Neuronal stem cell (in vitro differentiated cells): ENCODE measurements at regions not wholly inside any gene's neighbourhood (a gene's known extent, or its start where the extent isn't known, plus 50 kb on each side); places are given as distances from the start of the nearest gene placed in this dataset.

ENCODE experiments used
- DNase-seq: peaks from one replicate; pipeline ENCODE4 v3.0.0-alpha.2; 2013; ENCODE audit warnings: low spot score
- H2AFZ ChIP-seq: one replicate; pipeline ENCODE4 v1.6.1; 2013; ENCODE audit warnings: mild to moderate bottlenecking, low read length, inconsistent platforms
- H2AK5ac ChIP-seq: 2 replicates; pipeline ENCODE4 v1.6.1; 2013; ENCODE audit warnings: low read depth, mild to moderate bottlenecking, inconsistent platforms, low read length, moderate library complexity, mixed read lengths
- H2BK120ac ChIP-seq: 2 replicates; pipeline ENCODE4 v1.6.1; 2013; ENCODE audit warnings: low read depth, mild to moderate bottlenecking, inconsistent platforms, low read length, moderate library complexity, mixed read lengths
- H2BK12ac ChIP-seq: one replicate; pipeline ENCODE4 v1.6.1; 2013; ENCODE audit warnings: low read length, inconsistent platforms
- H2BK15ac ChIP-seq: 2 replicates; pipeline ENCODE4 v1.6.1; 2013; ENCODE audit warnings: mild to moderate bottlenecking, low read length, inconsistent platforms, mixed read lengths
- H2BK5ac ChIP-seq: one replicate; pipeline ENCODE4 v1.6.1; 2013; ENCODE audit warnings: inconsistent platforms, mild to moderate bottlenecking, low read length, moderate library complexity
- H3K14ac ChIP-seq: one replicate; pipeline ENCODE4 v1.6.1; 2013; ENCODE audit warnings: low read length, inconsistent platforms
- H3K18ac ChIP-seq: 2 replicates; pipeline ENCODE4 v1.6.1; 2013; ENCODE audit warnings: low read length, inconsistent platforms
- H3K23ac ChIP-seq: 2 replicates; pipeline ENCODE4 v1.6.1; 2013; ENCODE audit warnings: low read depth, mild to moderate bottlenecking, mixed read lengths, low read length, inconsistent platforms; ENCODE audit not compliant: poor library complexity
- H3K27ac ChIP-seq: replicated peaks from 3 replicates; pipeline ENCODE4 v1.5.1; 2013; ENCODE audit warnings: low read length, inconsistent platforms
- H3K27me3 ChIP-seq, 3 experiments: 2 replicates each; pipeline ENCODE4 v1.6.1; 2013; ENCODE audit warnings: low read length in 3 of 3, mild to moderate bottlenecking in 2 of 3, inconsistent platforms in 1 of 3, low read depth in 1 of 3, mixed read lengths in 1 of 3, moderate library complexity in 1 of 3; ENCODE audit not compliant: control insufficient read depth in 3 of 3, insufficient read depth in 3 of 3
- H3K36me3 ChIP-seq, 2 donors: replicated peaks in 1 of 2; 2 replicates each; pipeline ENCODE4 v1.6.1; 2013; ENCODE audit warnings: low read length in 2 of 2; ENCODE audit not compliant: control insufficient read depth in 2 of 2, insufficient read depth in 2 of 2
- H3K4ac ChIP-seq: 2 replicates; pipeline ENCODE4 v1.6.1; 2013; ENCODE audit warnings: inconsistent platforms, mild to moderate bottlenecking, low read length, moderate library complexity
- H3K4me1 ChIP-seq, 2 donors: 1 replicate in 1 of 2; 2 replicates in 1 of 2; pipeline ENCODE4 v1.6.1; 2013; ENCODE audit warnings: low read length in 2 of 2, low read depth in 1 of 2; ENCODE audit not compliant: control insufficient read depth in 2 of 2, insufficient read depth in 1 of 2
- H3K4me2 ChIP-seq: one replicate; pipeline ENCODE4 v1.6.1; 2013; ENCODE audit warnings: mild to moderate bottlenecking, low read length, inconsistent platforms; ENCODE audit not compliant: insufficient read depth, poor library complexity, severe bottlenecking
- H3K4me3 ChIP-seq, 2 donors: 2 replicates each; pipeline ENCODE4 v1.5.1; 2013; ENCODE audit warnings: low read length in 2 of 2, mild to moderate bottlenecking in 2 of 2, inconsistent platforms in 1 of 2, moderate library complexity in 1 of 2
- H3K79me1 ChIP-seq: one replicate; pipeline ENCODE4 v1.6.1; 2013; ENCODE audit warnings: low read depth, mild to moderate bottlenecking, inconsistent platforms, low read length, moderate library complexity
- H3K9ac ChIP-seq: one replicate; pipeline ENCODE4 v1.6.1; 2013; ENCODE audit warnings: mild to moderate bottlenecking, low read depth, low read length, inconsistent platforms; ENCODE audit not compliant: poor library complexity
- H3K9me3 ChIP-seq, 2 donors: replicated peaks in 1 of 2; 2 replicates each; pipeline versions ENCODE3 to v1.6.1; 2013; ENCODE audit warnings: low read length in 2 of 2, mild to moderate bottlenecking in 2 of 2, inconsistent platforms in 1 of 2, low read depth in 1 of 2, mixed read lengths in 1 of 2, moderate library complexity in 1 of 2; ENCODE audit not compliant: control insufficient read depth in 2 of 2, insufficient read depth in 1 of 2
- H4K8ac ChIP-seq: one replicate; pipeline ENCODE4 v1.6.1; 2013; ENCODE audit warnings: low read depth, mild to moderate bottlenecking, inconsistent platforms, low read length, moderate library complexity
- H4K91ac ChIP-seq: one replicate; pipeline ENCODE4 v1.6.1; 2013; ENCODE audit warnings: low read length, low read depth, mild to moderate bottlenecking, inconsistent platforms; ENCODE audit not compliant: poor library complexity
- WGBS, 2 donors: extraction: QIAGEN DNeasy Blood & Tissue Kit; methylation state at CpG; one replicate each; pipeline ENCODE4 v1.1.7; 2013; ENCODE audit warnings: missing lambda C conversion rate in 2 of 2, mixed read lengths in 1 of 2; ENCODE audit not compliant: insufficient read length in 2 of 2, insufficient replicate concordance in 1 of 2; ENCODE audit errors: extremely low coverage in 2 of 2; 5-methylcytosine and 5-hydroxymethylcytosine counted together

- no peak overlapping the region for H2BK5ac ChIP-seq
Observed at GRCh38 chr9:107064378-107064777, 201.4 kb downstream of the ZNF462 start.

GRCh38 chr9:107065549-107065948, 202.6 kb downstream of the ZNF462 start:
- H3K9me3 ChIP-seq: no peaks in the 10 kb centered on the region
- no peak overlapping the region for H2AFZ ChIP-seq
- no peak overlapping the region for H3K14ac ChIP-seq
- no peak overlapping the region for H2BK12ac ChIP-seq
- H3K36me3 ChIP-seq: no peaks in the 10 kb centered on the region
- H3K79me1 ChIP-seq: no peaks in the 10 kb centered on the region
- no peak overlapping the region for H3K4ac ChIP-seq
- H3K27ac ChIP-seq: no peak overlapping the region
- no peak overlapping the region for H4K8ac ChIP-seq
- H2AK5ac ChIP-seq: no peak overlapping the region
- no peak overlapping the region for H2BK5ac ChIP-seq
- no CpG with 5 or more reads among the region's 2 CpGs for WGBS, 2 donors
- H3K4me3 ChIP-seq: no peak overlapping the region
- H3K23ac ChIP-seq: no peak overlapping the region
- peaks cover 0 to 12% (median 0%) of the 10 kb centered on the region in 3 experiments for H3K27me3 ChIP-seq
- no peak overlapping the region for H2BK15ac ChIP-seq
- no peak overlapping the region for H3K4me2 ChIP-seq
- DNase-seq: no peak
- no peak overlapping the region for H3K18ac ChIP-seq
- no peak overlapping the region for H3K9ac ChIP-seq
- H3K4me1 ChIP-seq: peaks cover 0 to under 1% of the 10 kb centered on the region in 2 donors
- no peak overlapping the region for H4K91ac ChIP-seq
- no peak overlapping the region for H2BK120ac ChIP-seq

More at GRCh38 chr9:107064378-107064777, 201.4 kb downstream of the ZNF462 start:
- Histone ChIP-seq H3K27ac (no peak overlapping the region), H3K9me3 (no peaks in the 10 kb centered on the region), H2AK5ac (no peak overlapping the region), H2BK120ac (no peak overlapping the region), H3K14ac (no peak overlapping the region), H2AFZ (no peak overlapping the region), H3K4ac (no peak overlapping the region), H3K18ac (no peak overlapping the region), H3K79me1 (no peaks in the 10 kb centered on the region), H3K4me1 (peaks cover 0 to 1% of the 10 kb centered on the region in 2 donors), H2BK15ac (no peak overlapping the region), H3K27me3 (peaks cover 0 to 12% (median 0%) of the 10 kb centered on the region in 3 experiments), H3K9ac (no peak overlapping the region), H4K8ac (no peak overlapping the region), H3K36me3 (no peaks in the 10 kb centered on the region), H3K4me3 (no peak overlapping the region), H3K23ac (no peak overlapping the region), H2BK12ac (no peak overlapping the region), H4K91ac (no peak overlapping the region), H3K4me2 (no peak overlapping the region)
- WGBS, 2 donors: no CpG with 5 or more reads among the region's 2 CpGs
- no peak for DNase-seq

GRCh38 chr9:107067739-107068416, 204.9 kb downstream of the ZNF462 start:
- Histone ChIP-seq H3K4me3 (no peak overlapping the region), H2AK5ac (no peak overlapping the region), H3K4ac (no peak overlapping the region), H2BK120ac (no peak overlapping the region), H3K36me3 (no peaks in the 10 kb centered on the region), H3K18ac (no peak overlapping the region), H3K27me3 (peaks cover 0 to 12% (median 0%) of the 10 kb centered on the region in 3 experiments), H3K4me1 (peaks cover 0 to 2% of the 10 kb centered on the region in 2 donors), H3K9me3 (no peaks in the 10 kb centered on the region), H2BK15ac (no peak overlapping the region), H4K91ac (no peak overlapping the region), H3K27ac (no peak overlapping the region), H2BK5ac (no peak overlapping the region), H3K4me2 (no peak overlapping the region), H3K9ac (no peak overlapping the region), H4K8ac (no peak overlapping the region), H2AFZ (no peak overlapping the region), H3K23ac (no peak overlapping the region), H3K79me1 (no peaks in the 10 kb centered on the region), H2BK12ac (no peak overlapping the region), H3K14ac (no peak overlapping the region)
- WGBS, 2 donors: no CpG with 5 or more reads among the region's 6 CpGs
- DNase-seq: no peak

GRCh38 chr9:107068581-107068980, 205.6 kb downstream of the ZNF462 start:
- no peak overlapping the region for H4K91ac ChIP-seq
- no peak overlapping the region for H3K4me2 ChIP-seq
- no peak overlapping the region for H3K4me3 ChIP-seq
- H3K9me3 ChIP-seq: no peaks in the 10 kb centered on the region
- no peak overlapping the region for H3K14ac ChIP-seq
- no CpG with 5 or more reads among the region's 2 CpGs for WGBS, 2 donors
- H3K27ac ChIP-seq: no peak overlapping the region
- no peak overlapping the region for H2AFZ ChIP-seq
- no peak overlapping the region for H2BK12ac ChIP-seq
- no peak overlapping the region for H2BK15ac ChIP-seq
- no peak overlapping the region for H3K23ac ChIP-seq
- no peak overlapping the region for H3K9ac ChIP-seq
- no peak for DNase-seq
- H2BK120ac ChIP-seq: no peak overlapping the region
- no peak overlapping the region for H3K18ac ChIP-seq
- H2BK5ac ChIP-seq: no peak overlapping the region
- no peaks in the 10 kb centered on the region for H3K36me3 ChIP-seq
- H3K79me1 ChIP-seq: no peaks in the 10 kb centered on the region
- H3K4ac ChIP-seq: no peak overlapping the region
- peaks cover 0 to 12% (median 0%) of the 10 kb centered on the region in 3 experiments for H3K27me3 ChIP-seq
- no peak overlapping the region for H4K8ac ChIP-seq
- no peak overlapping the region for H2AK5ac ChIP-seq
- peaks cover 0 to 2% of the 10 kb centered on the region in 2 donors for H3K4me1 ChIP-seq
